HepG2 (cell line): ENCODE measurements at regions not wholly inside any gene's neighbourhood (a gene's known extent, or its start where the extent isn't known, plus 50 kb on each side); places are given as distances from the start of the nearest gene placed in this dataset.

Experiments used
- ATAC-seq: fragments of 200-7000 bp; cut with Tn5 transposase; 3 replicates; pipeline ENCODE4 v1.9.1; 2020; ENCODE audit warnings: mild to moderate bottlenecking, moderate library complexity
- BruUV-seq: library from RNA; stranded (reverse); fragments of 400-500 nt; replicated peaks from 2 replicates; lab custom pipeline; 2021; lab: Mats Ljungman, UMichigan
- CTCF ChIA-PET: fragments of 300-600 bp; formaldehyde crosslinking; extraction: SDS; loops from one replicate; lab custom pipeline; 2021; ENCODE audit warnings: low total read pairs, inconsistent platforms, low intra/inter-chr PET ratio; lab: Yijun Ruan, JAX
- POLR2A ChIA-PET: fragments of 350-600 bp; sonication (Branson Sonifier 250); formaldehyde crosslinking; loops from one replicate; lab custom pipeline; 2020; ENCODE audit warnings: antibody characterized with exemption, inconsistent platforms; lab: Yijun Ruan, JAX
- DNase-seq: peaks from one replicate; pipeline ENCODE4 v3.0.0-alpha.2; 2015; ENCODE audit warnings: low spot score
- FAIRE-seq: peaks from 3 replicates; lab custom pipeline; 2011; peaks lifted over from hg19 to GRCh38; lab: Jason Lieb, UNC
- H2AFZ ChIP-seq: one replicate; pipeline ENCODE4 v1.6.1; 2011; ENCODE audit warnings: low read length, inconsistent platforms
- H3K27ac ChIP-seq: fragments of 300-600 bp; 3 replicates; pipeline ENCODE4 v1.8.0; 2011; ENCODE audit warnings: mixed run types, mild to moderate bottlenecking, mixed read lengths, low read length, inconsistent platforms; ENCODE audit not compliant: insufficient read depth; ENCODE audit errors: extremely low read length
- H3K27me3 ChIP-seq, 2 experiments: fragments of 200-600 bp in 1 of 2; 2 replicates in 1 of 2; 3 replicates in 1 of 2; pipeline versions ENCODE4 v1.6.0 to v1.8.0; 2011; ENCODE audit warnings: low read length in 2 of 2, mild to moderate bottlenecking in 2 of 2, moderate library complexity in 2 of 2, inconsistent platforms in 1 of 2; ENCODE audit not compliant: insufficient read depth in 2 of 2, control insufficient read depth in 1 of 2
- H3K36me3 ChIP-seq, 2 experiments: fragments of 200-600 bp in 1 of 2; replicated peaks in 1 of 2; 2 replicates in 1 of 2; 3 replicates in 1 of 2; pipeline versions ENCODE4 v1.5.1 to v1.8.0; 2011; ENCODE audit warnings: low read length in 2 of 2, inconsistent platforms in 1 of 2; ENCODE audit not compliant: insufficient read depth in 2 of 2, control insufficient read depth in 1 of 2
- H3K4me1 ChIP-seq: 2 replicates; pipeline ENCODE4 v1.5.1; 2012; ENCODE audit warnings: low read length, inconsistent platforms; ENCODE audit not compliant: insufficient read depth
- H3K4me2 ChIP-seq: 2 replicates; pipeline ENCODE4 v1.6.0; 2011; ENCODE audit warnings: low read depth, low read length, inconsistent platforms
- H3K4me3 ChIP-seq, 3 experiments: fragments of 200-600 bp in 1 of 3; sonication (generic), shearing (Covaris generic) in 1 of 3; replicated peaks in 1 of 3; 2 replicates each; pipeline ENCODE4 v1.5.1; 2011 to 2016; ENCODE audit warnings: low read length in 3 of 3, inconsistent platforms in 2 of 3, low read depth in 2 of 3, mild to moderate bottlenecking in 2 of 3, control low read depth in 1 of 3, mixed read lengths in 1 of 3; ENCODE audit not compliant: insufficient read depth in 1 of 3
- H3K79me2 ChIP-seq: one replicate; pipeline ENCODE4 v1.6.1; 2011; ENCODE audit warnings: low read length, inconsistent platforms; ENCODE audit not compliant: insufficient read depth
- H3K9ac ChIP-seq: 2 replicates; pipeline ENCODE4 v1.6.0; 2011; ENCODE audit warnings: mild to moderate bottlenecking, low read depth, low read length, inconsistent platforms; ENCODE audit not compliant: insufficient read depth
- H3K9me3 ChIP-seq: 2 replicates; pipeline ENCODE4 v1.5.1; 2012; ENCODE audit warnings: mild to moderate bottlenecking, low read length
- H4K20me1 ChIP-seq: 2 replicates; pipeline ENCODE4 v1.6.0; 2011; ENCODE audit warnings: inconsistent platforms, mild to moderate bottlenecking, low read length, moderate library complexity; ENCODE audit not compliant: insufficient read depth
- CREM ChIP-seq, 2 experiments: sonication (generic) in 1 of 2; formaldehyde crosslinking in 1 of 2; IDR thresholded peaks; 2 replicates each; pipeline versions ENCODE4 v1.4.0 to v1.6.1; 2016 to 2020; ENCODE audit warnings: antibody characterized with exemption in 1 of 2, mild to moderate bottlenecking in 1 of 2, missing genetic modification reagents in 1 of 2
- KMT2B ChIP-seq: IDR thresholded peaks from 2 replicates; pipeline ENCODE4 v1.6.1; 2016; ENCODE audit warnings: missing genetic modification reagents, missing compliant biosample characterization
- NCOA1 ChIP-seq: sonication (generic); formaldehyde crosslinking; IDR thresholded peaks from 2 replicates; pipeline ENCODE4 v1.9.0; 2021; ENCODE audit warnings: missing genetic modification reagents
- TOPORS ChIP-seq: sonication (generic); formaldehyde crosslinking; IDR thresholded peaks from 2 replicates; pipeline ENCODE4 v1.8.0; 2023; ENCODE audit warnings: mild to moderate bottlenecking, missing genetic modification reagents
- ZFP82 ChIP-seq: sonication (generic); formaldehyde crosslinking; IDR thresholded peaks from 2 replicates; pipeline ENCODE4 v1.5.1; 2020; ENCODE audit warnings: mild to moderate bottlenecking, missing genetic modification reagents, borderline replicate concordance
- ZNF235 ChIP-seq: sonication (generic); formaldehyde crosslinking; IDR thresholded peaks from 2 replicates; pipeline ENCODE4 v1.8.1; 2023; ENCODE audit warnings: mild to moderate bottlenecking, missing genetic modification reagents, borderline replicate concordance
- ZNF557 ChIP-seq: sonication (generic); formaldehyde crosslinking; IDR thresholded peaks from 2 replicates; pipeline ENCODE4 v1.4.0; 2020; ENCODE audit warnings: missing genetic modification reagents
- ZSCAN20 ChIP-seq: sonication (generic); formaldehyde crosslinking; IDR thresholded peaks from 2 replicates; pipeline ENCODE4 v1.4.0; 2020; ENCODE audit warnings: missing genetic modification reagents, mild to moderate bottlenecking, borderline replicate concordance
- WGBS: methylation state at CpG from one replicate; pipeline ENCODE4 v1.1.6; 2017; ENCODE audit warnings: low lambda C conversion rate; 5-methylcytosine and 5-hydroxymethylcytosine counted together
- in situ Hi-C: cut with HindIII; loops from 2 replicates; pipeline ENCODE4 v1.10.0; 2017; ENCODE audit warnings: low pct_unique_long_range_greater_than_20kb; ENCODE audit not compliant: extremely low pct_ligation_motif_present
- intact Hi-C: fragments of 100-400 bp; cut with micrococcal nuclease; formaldehyde crosslinking; loops from one replicate; pipeline ENCODE4 v1.10.0; 2022; ENCODE audit not compliant: unreplicated experiment
- TF ChIP-seq, protein P1 (sequence below): sonication (generic); formaldehyde crosslinking; IDR thresholded peaks from 2 replicates; pipeline ENCODE4 v1.9.0; 2021; ENCODE audit warnings: missing genetic modification reagents, borderline replicate concordance
- TF ChIP-seq, protein P2 (sequence below): sonication (generic); formaldehyde crosslinking; IDR thresholded peaks from 2 replicates; pipeline ENCODE4 v1.5.1; 2020; ENCODE audit warnings: mild to moderate bottlenecking, missing genetic modification reagents, moderate library complexity

DNA sequence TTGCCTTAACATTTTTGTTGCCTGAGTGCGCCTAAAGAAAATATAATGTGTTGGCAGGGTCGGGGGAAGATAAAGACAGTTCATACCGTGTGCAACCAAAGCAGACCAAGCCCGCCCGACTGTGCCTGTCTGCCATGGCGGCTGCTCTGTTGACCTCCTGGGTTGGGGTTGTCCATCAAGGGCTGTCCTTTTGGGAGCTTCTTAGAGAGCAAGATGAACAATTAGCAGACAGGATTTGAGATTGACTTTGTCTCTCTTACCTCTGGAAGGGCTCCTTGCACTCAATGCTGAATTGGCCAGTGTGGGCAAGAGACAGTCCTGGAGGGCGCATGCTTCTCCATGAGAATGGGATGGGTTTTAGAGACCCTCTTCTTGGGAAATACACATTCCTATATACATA lies 319.6 kb downstream of the GLRX3 start (continued):
- TF ChIP-seq ZNF235 (CRISPR knock-in tag) (no peak), CREM (IDR thresholded peaks at IDR 0.05) (no peak), CREM (CRISPR knock-in tag; IDR thresholded peaks at IDR 0.05) (no peak), ZNF557 (CRISPR knock-in tag) (no peak), ZSCAN20 (no peak)

DNA sequence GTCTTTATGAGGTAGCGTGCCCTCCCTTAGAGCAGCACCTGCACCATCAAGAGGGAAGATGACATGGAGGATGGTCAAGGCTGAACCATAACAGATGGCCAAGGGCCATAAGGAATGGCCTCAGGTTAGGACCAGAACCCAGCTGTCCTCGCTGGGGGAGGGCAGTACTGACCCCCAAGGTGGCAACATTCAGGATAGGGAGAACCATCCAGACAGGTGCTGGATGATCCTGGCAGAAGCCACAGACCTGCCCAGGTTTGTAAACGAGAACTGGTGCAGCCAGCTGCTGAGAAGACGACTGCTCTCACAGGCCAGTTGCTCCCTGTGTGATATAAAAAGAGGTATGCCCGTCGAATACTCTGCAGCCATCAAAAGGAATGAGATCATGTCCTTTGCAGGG lies 320.4 kb downstream of the GLRX3 start:
- in situ Hi-C loops, result no loop called here
- H2AFZ ChIP-seq, result no peak overlapping the region
- WGBS, result 14% methylated on average over 5 of the region's 6 CpGs
- no peaks in the 10 kb centered on the region for H3K79me2 ChIP-seq
- intact Hi-C loops, result no loop called here
- no peak overlapping the region for H3K4me2 ChIP-seq
- no peak for FAIRE-seq
- peaks cover 0 to 3% of the 10 kb centered on the region in 2 experiments; a peak in 3 of 5 replicates for H3K27me3 ChIP-seq
- TF ChIP-seq, protein P1, sequence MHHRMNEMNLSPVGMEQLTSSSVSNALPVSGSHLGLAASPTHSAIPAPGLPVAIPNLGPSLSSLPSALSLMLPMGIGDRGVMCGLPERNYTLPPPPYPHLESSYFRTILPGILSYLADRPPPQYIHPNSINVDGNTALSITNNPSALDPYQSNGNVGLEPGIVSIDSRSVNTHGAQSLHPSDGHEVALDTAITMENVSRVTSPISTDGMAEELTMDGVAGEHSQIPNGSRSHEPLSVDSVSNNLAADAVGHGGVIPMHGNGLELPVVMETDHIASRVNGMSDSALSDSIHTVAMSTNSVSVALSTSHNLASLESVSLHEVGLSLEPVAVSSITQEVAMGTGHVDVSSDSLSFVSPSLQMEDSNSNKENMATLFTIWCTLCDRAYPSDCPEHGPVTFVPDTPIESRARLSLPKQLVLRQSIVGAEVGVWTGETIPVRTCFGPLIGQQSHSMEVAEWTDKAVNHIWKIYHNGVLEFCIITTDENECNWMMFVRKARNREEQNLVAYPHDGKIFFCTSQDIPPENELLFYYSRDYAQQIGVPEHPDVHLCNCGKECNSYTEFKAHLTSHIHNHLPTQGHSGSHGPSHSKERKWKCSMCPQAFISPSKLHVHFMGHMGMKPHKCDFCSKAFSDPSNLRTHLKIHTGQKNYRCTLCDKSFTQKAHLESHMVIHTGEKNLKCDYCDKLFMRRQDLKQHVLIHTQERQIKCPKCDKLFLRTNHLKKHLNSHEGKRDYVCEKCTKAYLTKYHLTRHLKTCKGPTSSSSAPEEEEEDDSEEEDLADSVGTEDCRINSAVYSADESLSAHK (CRISPR knock-in tag), result no peak
- TF ChIP-seq NCOA1 (CRISPR knock-in tag), result no peak
- TF ChIP-seq ZFP82, result no peak
- TF ChIP-seq, protein P2, sequence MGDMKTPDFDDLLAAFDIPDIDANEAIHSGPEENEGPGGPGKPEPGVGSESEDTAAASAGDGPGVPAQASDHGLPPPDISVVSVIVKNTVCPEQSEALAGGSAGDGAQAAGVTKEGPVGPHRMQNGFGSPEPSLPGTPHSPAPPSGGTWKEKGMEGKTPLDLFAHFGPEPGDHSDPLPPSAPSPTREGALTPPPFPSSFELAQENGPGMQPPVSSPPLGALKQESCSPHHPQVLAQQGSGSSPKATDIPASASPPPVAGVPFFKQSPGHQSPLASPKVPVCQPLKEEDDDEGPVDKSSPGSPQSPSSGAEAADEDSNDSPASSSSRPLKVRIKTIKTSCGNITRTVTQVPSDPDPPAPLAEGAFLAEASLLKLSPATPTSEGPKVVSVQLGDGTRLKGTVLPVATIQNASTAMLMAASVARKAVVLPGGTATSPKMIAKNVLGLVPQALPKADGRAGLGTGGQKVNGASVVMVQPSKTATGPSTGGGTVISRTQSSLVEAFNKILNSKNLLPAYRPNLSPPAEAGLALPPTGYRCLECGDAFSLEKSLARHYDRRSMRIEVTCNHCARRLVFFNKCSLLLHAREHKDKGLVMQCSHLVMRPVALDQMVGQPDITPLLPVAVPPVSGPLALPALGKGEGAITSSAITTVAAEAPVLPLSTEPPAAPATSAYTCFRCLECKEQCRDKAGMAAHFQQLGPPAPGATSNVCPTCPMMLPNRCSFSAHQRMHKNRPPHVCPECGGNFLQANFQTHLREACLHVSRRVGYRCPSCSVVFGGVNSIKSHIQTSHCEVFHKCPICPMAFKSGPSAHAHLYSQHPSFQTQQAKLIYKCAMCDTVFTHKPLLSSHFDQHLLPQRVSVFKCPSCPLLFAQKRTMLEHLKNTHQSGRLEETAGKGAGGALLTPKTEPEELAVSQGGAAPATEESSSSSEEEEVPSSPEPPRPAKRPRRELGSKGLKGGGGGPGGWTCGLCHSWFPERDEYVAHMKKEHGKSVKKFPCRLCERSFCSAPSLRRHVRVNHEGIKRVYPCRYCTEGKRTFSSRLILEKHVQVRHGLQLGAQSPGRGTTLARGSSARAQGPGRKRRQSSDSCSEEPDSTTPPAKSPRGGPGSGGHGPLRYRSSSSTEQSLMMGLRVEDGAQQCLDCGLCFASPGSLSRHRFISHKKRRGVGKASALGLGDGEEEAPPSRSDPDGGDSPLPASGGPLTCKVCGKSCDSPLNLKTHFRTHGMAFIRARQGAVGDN (CRISPR knock-in tag), result no peak
- no peak for TF ChIP-seq KMT2B
- TF ChIP-seq TOPORS (CRISPR knock-in tag), result no peak
- TF ChIP-seq, all 625 proteins: peak for 0
- H3K27ac ChIP-seq, result no peak overlapping the region
- H4K20me1 ChIP-seq, result no peaks in the 10 kb centered on the region
- H3K36me3 ChIP-seq, result no peaks in the 10 kb centered on the region
- no peak overlapping the region for H3K9ac ChIP-seq
- no TSS peak for BruUV-seq
- no peak for DNase-seq
- H3K4me3 ChIP-seq, result no peak overlapping the region
- CTCF ChIA-PET, result no interaction called here
- no peaks in the 10 kb centered on the region for H3K9me3 ChIP-seq
- POLR2A ChIA-PET, result no interaction called here
- ATAC-seq, result no peak
- no peaks in the 10 kb centered on the region for H3K4me1 ChIP-seq
